ENCODE measurements at regions not wholly inside any gene's neighbourhood (a gene's known extent, or its start where the extent isn't known, plus 50 kb on each side); places are given as distances from the start of the nearest gene placed in this dataset.

DNA sequence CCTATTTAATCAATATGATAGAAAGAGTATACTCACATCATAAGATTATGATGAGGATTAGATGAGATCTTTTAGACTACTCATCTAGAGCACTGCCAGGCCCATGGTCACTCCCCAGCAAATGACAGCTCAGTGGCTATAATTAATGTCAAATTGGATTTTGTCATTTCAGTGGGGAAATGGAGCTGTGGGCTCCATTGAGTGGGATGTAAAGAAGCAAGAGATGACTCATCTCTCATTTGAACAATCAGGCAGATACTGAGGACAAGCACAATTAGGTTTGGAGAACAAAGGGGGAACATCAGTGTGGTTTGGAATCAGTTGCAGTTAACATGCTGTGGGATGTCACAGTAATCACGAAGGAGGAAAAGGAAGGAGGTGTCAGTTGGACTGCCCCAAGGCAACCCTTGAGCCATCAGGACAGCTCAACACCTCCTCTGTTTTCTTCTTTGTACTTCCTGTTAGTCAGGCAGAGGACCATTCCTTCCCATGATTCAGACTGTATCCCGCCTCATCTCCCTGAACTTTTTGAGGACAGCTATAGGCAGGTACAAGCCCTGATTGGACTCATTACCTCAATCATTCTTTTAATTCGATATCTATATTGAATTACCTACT, 473.7 kb upstream of the ISX start:
- TF ChIP-seq, protein P1, sequence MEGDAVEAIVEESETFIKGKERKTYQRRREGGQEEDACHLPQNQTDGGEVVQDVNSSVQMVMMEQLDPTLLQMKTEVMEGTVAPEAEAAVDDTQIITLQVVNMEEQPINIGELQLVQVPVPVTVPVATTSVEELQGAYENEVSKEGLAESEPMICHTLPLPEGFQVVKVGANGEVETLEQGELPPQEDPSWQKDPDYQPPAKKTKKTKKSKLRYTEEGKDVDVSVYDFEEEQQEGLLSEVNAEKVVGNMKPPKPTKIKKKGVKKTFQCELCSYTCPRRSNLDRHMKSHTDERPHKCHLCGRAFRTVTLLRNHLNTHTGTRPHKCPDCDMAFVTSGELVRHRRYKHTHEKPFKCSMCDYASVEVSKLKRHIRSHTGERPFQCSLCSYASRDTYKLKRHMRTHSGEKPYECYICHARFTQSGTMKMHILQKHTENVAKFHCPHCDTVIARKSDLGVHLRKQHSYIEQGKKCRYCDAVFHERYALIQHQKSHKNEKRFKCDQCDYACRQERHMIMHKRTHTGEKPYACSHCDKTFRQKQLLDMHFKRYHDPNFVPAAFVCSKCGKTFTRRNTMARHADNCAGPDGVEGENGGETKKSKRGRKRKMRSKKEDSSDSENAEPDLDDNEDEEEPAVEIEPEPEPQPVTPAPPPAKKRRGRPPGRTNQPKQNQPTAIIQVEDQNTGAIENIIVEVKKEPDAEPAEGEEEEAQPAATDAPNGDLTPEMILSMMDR (conservative IDR thresholded peaks at IDR 0.05; ENCODE audit: low read depth, low read length) = no peak
- TF ChIP-seq EZH2 (IDR thresholded peaks at IDR 0.05; ENCODE audit: borderline replicate concordance, low read depth, low read length, poor library complexity, severe bottlenecking) = no peak

All from A673 (cell line).